NCI-H2171 treated with DMSO at 0.1 percent for 48 hours (cell line): ENCODE measurements at regions not wholly inside any gene's neighbourhood (a gene's known extent, or its start where the extent isn't known, plus 50 kb on each side); places are given as distances from the start of the nearest gene placed in this dataset.
"Not testable (repeated sequence)": the region's sequence is repeated elsewhere in the genome, so short reads cannot be mapped to it uniquely, and the experiment has no call there.

Experiments
- DNase-seq: peaks from one replicate; lab custom pipeline; 2025; lab: John Stamatoyannopoulos, UW

- DNase-seq, result no peak
These were observed 875.8 kb downstream of the EPHA4 start for GRCh38 chr2:220696280-220696669.

GRCh38 chr2:220697011-220697410, 875.1 kb downstream of the EPHA4 start:
- no peak for DNase-seq

GRCh38 chr2:220701115-220701514, 871.0 kb downstream of the EPHA4 start:
- no peak for DNase-seq

- no peak for DNase-seq
These were observed 868.8 kb downstream of the EPHA4 start for GRCh38 chr2:220703279-220703678.

GRCh38 chr2:220704081-220704480, 868.0 kb downstream of the EPHA4 start:
- DNase-seq, result no peak

- DNase-seq, result no peak
These were observed 867.3 kb downstream of the EPHA4 start for GRCh38 chr2:220704810-220705209.

- DNase-seq, result no peak
These were observed 866.4 kb downstream of the EPHA4 start for GRCh38 chr2:220705678-220706077.

GRCh38 chr2:220707261-220707660, 864.8 kb downstream of the EPHA4 start:
- DNase-seq, result no peak

GRCh38 chr2:220708366-220708765, 863.7 kb downstream of the EPHA4 start:
- DNase-seq, result no peak

GRCh38 chr2:220717283-220717682, 854.8 kb downstream of the EPHA4 start:
- no peak for DNase-seq

- no peak for DNase-seq
These were observed 835.3 kb downstream of the EPHA4 start for GRCh38 chr2:220736778-220737177.

- no peak for DNase-seq
These were observed 828.9 kb downstream of the EPHA4 start for GRCh38 chr2:220743203-220743602.

- DNase-seq, result no peak
These were observed 827.2 kb downstream of the EPHA4 start for GRCh38 chr2:220744861-220745260.

- no peak for DNase-seq
These were observed 826.4 kb downstream of the EPHA4 start for GRCh38 chr2:220745682-220746081.

GRCh38 chr2:220747736-220748135, 824.4 kb downstream of the EPHA4 start:
- no peak for DNase-seq

- DNase-seq, result no peak
These were observed 823.1 kb downstream of the EPHA4 start for GRCh38 chr2:220748875-220749479.

- no peak for DNase-seq
These were observed 818.6 kb downstream of the EPHA4 start for GRCh38 chr2:220753486-220753885.

GRCh38 chr2:220756653-220757052, 815.5 kb downstream of the EPHA4 start:
- DNase-seq, result no peak

- DNase-seq, result not testable (repeated sequence)
These were observed 813.7 kb downstream of the EPHA4 start for GRCh38 chr2:220758376-220758775.

GRCh38 chr2:220764171-220764570, 807.9 kb downstream of the EPHA4 start:
- DNase-seq, result no peak

- peak; percentile 40 for DNase-seq
These were observed 804.4 kb downstream of the EPHA4 start for GRCh38 chr2:220767591-220768255.

GRCh38 chr2:220775856-220776488, 796.1 kb downstream of the EPHA4 start:
- DNase-seq, result no peak

GRCh38 chr2:220779076-220779475, 793.0 kb downstream of the EPHA4 start:
- DNase-seq, result not testable (repeated sequence)
